Hippocampal formation (tissue), 2 donors: ENCODE measurements at regions not wholly inside any gene's neighbourhood (a gene's known extent, or its start where the extent isn't known, plus 50 kb on each side); places are given as distances from the start of the nearest gene placed in this dataset.

Source experiments
- DNase-seq, 2 donors: peaks; one replicate each; lab custom pipeline; 2025; lab: John Stamatoyannopoulos, UW

GRCh38 chr3:160169139-160169976 lies 55.9 kb upstream of the C3orf80 start:
- DNase-seq: no peak

- no peak for DNase-seq
Observed at GRCh38 chr3:160170409-160171370, 54.5 kb upstream of the C3orf80 start.

- no peak for DNase-seq
Observed at GRCh38 chr3:160171813-160172212, 53.4 kb upstream of the C3orf80 start.

GRCh38 chr3:160174621-160175020 lies 50.6 kb upstream of the C3orf80 start:
- DNase-seq: no peak
